ENCODE measurements at regions not wholly inside any gene's neighbourhood (a gene's known extent, or its start where the extent isn't known, plus 50 kb on each side); places are given as distances from the start of the nearest gene placed in this dataset.

DNA sequence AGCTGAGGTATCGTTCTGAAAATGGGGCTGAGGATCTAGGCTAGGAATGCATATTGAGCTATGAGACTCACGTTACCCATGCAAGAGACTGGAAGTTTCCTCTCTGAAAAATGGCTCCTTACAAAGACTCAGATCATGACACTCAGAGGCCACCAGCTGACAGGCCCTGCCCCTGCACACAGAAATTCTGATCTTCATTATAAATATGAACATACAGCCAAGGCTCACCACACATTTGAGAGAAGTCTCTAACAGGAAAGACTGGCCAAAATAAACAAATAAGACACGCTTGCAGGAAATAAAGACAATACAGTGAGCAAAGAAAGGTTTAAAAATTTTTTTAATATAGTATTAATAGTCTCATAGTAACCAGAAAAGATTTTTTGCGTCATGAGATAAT is 365.9 kb downstream of the NFIB start:
- no peak for DNase-seq (ENCODE audit: insufficient read length, low spot score, missing footprints)
- H3K4me2 ChIP-seq (ENCODE audit: insufficient read depth, low read length): no peak overlapping the region
- H3K4me1 ChIP-seq (ENCODE audit: insufficient read depth, low read length): peaks cover 4% of the 10 kb centered on the region
- H3K79me2 ChIP-seq (ENCODE audit: insufficient read depth, low read length): no peaks in the 10 kb centered on the region
- TF ChIP-seq, protein P1, sequence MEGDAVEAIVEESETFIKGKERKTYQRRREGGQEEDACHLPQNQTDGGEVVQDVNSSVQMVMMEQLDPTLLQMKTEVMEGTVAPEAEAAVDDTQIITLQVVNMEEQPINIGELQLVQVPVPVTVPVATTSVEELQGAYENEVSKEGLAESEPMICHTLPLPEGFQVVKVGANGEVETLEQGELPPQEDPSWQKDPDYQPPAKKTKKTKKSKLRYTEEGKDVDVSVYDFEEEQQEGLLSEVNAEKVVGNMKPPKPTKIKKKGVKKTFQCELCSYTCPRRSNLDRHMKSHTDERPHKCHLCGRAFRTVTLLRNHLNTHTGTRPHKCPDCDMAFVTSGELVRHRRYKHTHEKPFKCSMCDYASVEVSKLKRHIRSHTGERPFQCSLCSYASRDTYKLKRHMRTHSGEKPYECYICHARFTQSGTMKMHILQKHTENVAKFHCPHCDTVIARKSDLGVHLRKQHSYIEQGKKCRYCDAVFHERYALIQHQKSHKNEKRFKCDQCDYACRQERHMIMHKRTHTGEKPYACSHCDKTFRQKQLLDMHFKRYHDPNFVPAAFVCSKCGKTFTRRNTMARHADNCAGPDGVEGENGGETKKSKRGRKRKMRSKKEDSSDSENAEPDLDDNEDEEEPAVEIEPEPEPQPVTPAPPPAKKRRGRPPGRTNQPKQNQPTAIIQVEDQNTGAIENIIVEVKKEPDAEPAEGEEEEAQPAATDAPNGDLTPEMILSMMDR (IDR thresholded peaks at IDR 0.05; ENCODE audit: extremely low read depth, low read depth, low read length): no peak
- H3K9me3 ChIP-seq (ENCODE audit: low read depth, low read length): no peaks in the 10 kb centered on the region
- H3K4me3 ChIP-seq (ENCODE audit: insufficient read depth, low read length): no peak overlapping the region
- H3K27ac ChIP-seq (ENCODE audit: low read depth, low read length): no peak overlapping the region
- no peak overlapping the region for H2AFZ ChIP-seq (ENCODE audit: low read length)
- H3K27me3 ChIP-seq (ENCODE audit: insufficient read depth, low read length): no peaks in the 10 kb centered on the region
- no peaks in the 10 kb centered on the region for H3K36me3 ChIP-seq (ENCODE audit: insufficient read depth, low read length)
- H4K20me1 ChIP-seq (ENCODE audit: insufficient read depth, low read length): no peaks in the 10 kb centered on the region

DNA sequence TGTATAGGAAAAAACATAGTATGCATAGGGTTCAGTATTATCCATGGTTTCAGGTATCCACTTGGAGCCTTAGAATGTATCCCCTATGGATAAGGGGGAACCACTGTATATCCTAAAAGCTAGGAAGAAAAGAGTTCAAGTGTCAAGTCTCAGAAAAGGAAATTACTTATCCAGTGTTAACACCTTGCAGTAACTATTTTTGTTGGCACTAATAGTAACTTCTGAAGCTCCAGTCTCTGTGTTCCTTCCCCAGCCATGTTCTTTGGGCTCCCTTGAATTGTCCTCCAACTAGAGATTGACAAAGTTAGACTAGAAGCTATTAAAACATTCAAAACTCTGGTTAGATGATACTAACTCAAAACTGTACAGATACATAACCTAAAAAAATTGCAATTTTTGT is 370.8 kb downstream of the NFIB start:
- H3K4me3 ChIP-seq (ENCODE audit: insufficient read depth, low read length): no peak overlapping the region
- TF ChIP-seq, protein P1 (IDR thresholded peaks at IDR 0.05; ENCODE audit: extremely low read depth, low read depth, low read length): no peak
- H3K27me3 ChIP-seq (ENCODE audit: insufficient read depth, low read length): no peaks in the 10 kb centered on the region
- H2AFZ ChIP-seq (ENCODE audit: low read length): no peak overlapping the region
- H3K79me2 ChIP-seq (ENCODE audit: insufficient read depth, low read length): no peaks in the 10 kb centered on the region
- no peaks in the 10 kb centered on the region for H3K9me3 ChIP-seq (ENCODE audit: low read depth, low read length)
- H3K4me1 ChIP-seq (ENCODE audit: insufficient read depth, low read length): peaks cover 28% of the 10 kb centered on the region
- no peaks in the 10 kb centered on the region for H4K20me1 ChIP-seq (ENCODE audit: insufficient read depth, low read length)
- H3K4me2 ChIP-seq (ENCODE audit: insufficient read depth, low read length): no peak overlapping the region
- H3K36me3 ChIP-seq (ENCODE audit: insufficient read depth, low read length): no peaks in the 10 kb centered on the region
- H3K27ac ChIP-seq (ENCODE audit: low read depth, low read length): no peak overlapping the region
- DNase-seq (ENCODE audit: insufficient read length, low spot score, missing footprints): no peak

DNA sequence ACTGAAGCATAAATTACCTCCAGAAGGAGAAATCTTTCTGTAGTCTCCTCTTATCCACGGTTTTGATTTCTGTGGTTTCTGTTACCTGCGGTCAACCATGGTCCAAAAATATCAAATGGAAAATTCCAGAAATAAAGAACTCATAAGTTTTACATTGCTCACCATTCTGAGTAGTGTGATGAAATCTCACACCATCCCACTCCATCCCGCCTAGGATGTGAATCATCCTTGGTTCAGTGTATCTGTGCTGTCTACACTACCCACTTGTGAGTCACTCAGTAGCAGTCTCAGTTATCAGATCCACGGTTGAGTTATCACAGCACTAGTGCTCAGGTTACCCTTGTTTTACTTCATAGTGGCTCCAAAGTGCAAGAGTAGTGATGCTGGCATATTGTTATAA is 371.2 kb downstream of the NFIB start:
- Histone ChIP-seq H3K9me3 (ENCODE audit: low read depth, low read length) (no peaks in the 10 kb centered on the region), H3K4me2 (ENCODE audit: insufficient read depth, low read length) (peak overlapping the region; percentile 25), H3K4me1 (ENCODE audit: insufficient read depth, low read length) (peaks cover 28% of the 10 kb centered on the region), H3K36me3 (ENCODE audit: insufficient read depth, low read length) (no peaks in the 10 kb centered on the region), H3K4me3 (ENCODE audit: insufficient read depth, low read length) (no peak overlapping the region), H3K27me3 (ENCODE audit: insufficient read depth, low read length) (no peaks in the 10 kb centered on the region), H2AFZ (ENCODE audit: low read length) (no peak overlapping the region), H3K79me2 (ENCODE audit: insufficient read depth, low read length) (no peaks in the 10 kb centered on the region), H4K20me1 (ENCODE audit: insufficient read depth, low read length) (no peaks in the 10 kb centered on the region), H3K27ac (ENCODE audit: low read depth, low read length) (peak overlapping the region; percentile 35)
- DNase-seq (ENCODE audit: insufficient read length, low spot score, missing footprints): peak; percentile 73
- TF ChIP-seq, protein P1 (IDR thresholded peaks at IDR 0.05; ENCODE audit: extremely low read depth, low read depth, low read length): no peak

DNA sequence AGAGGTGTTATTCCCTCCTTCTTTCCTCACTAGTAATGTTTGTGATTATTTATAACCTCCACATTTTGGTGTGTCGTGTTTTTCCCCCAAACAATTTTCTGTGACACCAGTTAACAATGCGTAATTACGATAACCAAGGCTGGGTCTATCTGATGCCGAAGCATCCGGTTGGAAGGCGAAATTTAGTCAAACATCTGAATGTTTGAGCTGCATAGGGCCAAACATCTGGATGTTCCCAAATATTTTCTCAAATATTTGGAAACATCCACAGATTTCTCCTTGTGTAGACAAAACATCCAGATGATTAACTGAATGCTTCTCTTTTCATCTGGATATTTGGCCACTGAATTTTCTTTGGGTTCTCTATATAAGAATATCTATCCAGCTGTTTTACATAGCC is 371.7 kb downstream of the NFIB start:
- H3K79me2 ChIP-seq (ENCODE audit: insufficient read depth, low read length): no peaks in the 10 kb centered on the region
- H3K4me3 ChIP-seq (ENCODE audit: insufficient read depth, low read length): no peak overlapping the region
- no peaks in the 10 kb centered on the region for H3K9me3 ChIP-seq (ENCODE audit: low read depth, low read length)
- TF ChIP-seq, protein P1 (IDR thresholded peaks at IDR 0.05; ENCODE audit: extremely low read depth, low read depth, low read length): no peak
- no peaks in the 10 kb centered on the region for H4K20me1 ChIP-seq (ENCODE audit: insufficient read depth, low read length)
- DNase-seq (ENCODE audit: insufficient read length, low spot score, missing footprints): no peak
- no peaks in the 10 kb centered on the region for H3K36me3 ChIP-seq (ENCODE audit: insufficient read depth, low read length)
- H3K4me1 ChIP-seq (ENCODE audit: insufficient read depth, low read length): peaks cover 28% of the 10 kb centered on the region
- H3K27me3 ChIP-seq (ENCODE audit: insufficient read depth, low read length): no peaks in the 10 kb centered on the region
- H3K27ac ChIP-seq (ENCODE audit: low read depth, low read length): peak overlapping the region; percentile 35
- peak overlapping the region; percentile 25 for H3K4me2 ChIP-seq (ENCODE audit: insufficient read depth, low read length)
- no peak overlapping the region for H2AFZ ChIP-seq (ENCODE audit: low read length)

All from osteoblast (primary cell).